Tibial nerve (tissue), 3 donors: ENCODE measurements at regions not wholly inside any gene's neighbourhood (a gene's known extent, or its start where the extent isn't known, plus 50 kb on each side); places are given as distances from the start of the nearest gene placed in this dataset.

Experiments used
- POLR2A ChIP-seq, 2 donors: fragments of 450-650 bp; IDR thresholded peaks; one replicate each; pipeline ENCODE4 v1.6.1; 2017; ENCODE audit warnings: antibody characterized with exemption in 2 of 2, mild to moderate bottlenecking in 2 of 2, moderate library complexity in 2 of 2
- TF ChIP-seq, protein P1 (sequence below), 5 experiments: fragments of 200-600 bp in 3 of 5; fragments of 450-650 bp in 2 of 5; sonication (generic) in 3 of 5; IDR thresholded peaks; one replicate each; pipeline ENCODE4 v1.5.1; 2016 to 2019; ENCODE audit warnings: antibody characterized with exemption in 5 of 5, mild to moderate bottlenecking in 3 of 5, moderate library complexity in 2 of 5

DNA sequence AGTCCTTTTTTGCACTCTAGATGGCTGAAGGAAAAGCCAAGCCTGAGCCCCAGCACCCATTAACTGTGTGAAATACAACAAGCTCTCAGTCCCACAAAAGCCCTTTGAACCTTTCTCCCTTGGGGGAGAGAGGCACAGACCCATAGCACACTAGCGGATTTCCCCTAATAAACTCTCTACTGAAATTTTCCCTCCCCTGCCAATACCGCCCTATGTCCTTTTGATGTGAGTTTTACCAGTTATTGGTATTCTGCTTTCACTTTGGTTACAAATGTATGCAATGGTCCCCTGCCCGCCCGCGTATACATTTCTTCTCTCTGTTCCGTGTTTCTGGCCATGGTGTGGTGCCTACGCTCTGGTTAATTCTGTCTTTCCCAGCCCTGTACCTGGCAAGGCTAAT lies 54.0 kb upstream of the MYO16 start:
- TF ChIP-seq, protein P1, sequence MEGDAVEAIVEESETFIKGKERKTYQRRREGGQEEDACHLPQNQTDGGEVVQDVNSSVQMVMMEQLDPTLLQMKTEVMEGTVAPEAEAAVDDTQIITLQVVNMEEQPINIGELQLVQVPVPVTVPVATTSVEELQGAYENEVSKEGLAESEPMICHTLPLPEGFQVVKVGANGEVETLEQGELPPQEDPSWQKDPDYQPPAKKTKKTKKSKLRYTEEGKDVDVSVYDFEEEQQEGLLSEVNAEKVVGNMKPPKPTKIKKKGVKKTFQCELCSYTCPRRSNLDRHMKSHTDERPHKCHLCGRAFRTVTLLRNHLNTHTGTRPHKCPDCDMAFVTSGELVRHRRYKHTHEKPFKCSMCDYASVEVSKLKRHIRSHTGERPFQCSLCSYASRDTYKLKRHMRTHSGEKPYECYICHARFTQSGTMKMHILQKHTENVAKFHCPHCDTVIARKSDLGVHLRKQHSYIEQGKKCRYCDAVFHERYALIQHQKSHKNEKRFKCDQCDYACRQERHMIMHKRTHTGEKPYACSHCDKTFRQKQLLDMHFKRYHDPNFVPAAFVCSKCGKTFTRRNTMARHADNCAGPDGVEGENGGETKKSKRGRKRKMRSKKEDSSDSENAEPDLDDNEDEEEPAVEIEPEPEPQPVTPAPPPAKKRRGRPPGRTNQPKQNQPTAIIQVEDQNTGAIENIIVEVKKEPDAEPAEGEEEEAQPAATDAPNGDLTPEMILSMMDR (IDR thresholded peaks at IDR 0.05): no peak
- TF ChIP-seq POLR2A (IDR thresholded peaks at IDR 0.05): no peak
